HuH-7 (cell line): ENCODE measurements at regions not wholly inside any gene's neighbourhood (a gene's known extent, or its start where the extent isn't known, plus 50 kb on each side); places are given as distances from the start of the nearest gene placed in this dataset.

Experiments used
- DNase-seq: peaks from one replicate; pipeline ENCODE4 v3.0.0; 2011; ENCODE audit warnings: low spot score

DNA sequence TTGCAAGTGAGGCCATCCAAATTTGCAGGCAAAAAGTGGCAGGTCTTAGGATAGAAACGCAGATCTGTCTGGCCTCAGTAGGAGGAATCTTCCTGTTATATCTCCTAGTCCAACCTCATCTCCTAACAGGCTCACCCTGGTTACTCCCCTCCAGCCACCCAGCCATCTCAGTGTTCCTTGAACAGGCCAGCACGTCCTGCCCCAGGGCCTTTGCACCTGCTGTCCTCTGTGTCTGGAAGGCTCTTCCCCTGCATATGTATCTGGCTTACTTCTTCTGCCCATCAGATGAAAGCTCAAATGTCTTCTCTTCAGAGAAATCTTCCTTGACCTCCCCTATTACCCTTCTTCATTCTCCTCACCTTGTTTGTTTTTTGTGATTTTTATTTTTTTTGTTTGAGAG is 107.3 kb upstream of the ALDH1B1 start:
- no peak for DNase-seq

DNA sequence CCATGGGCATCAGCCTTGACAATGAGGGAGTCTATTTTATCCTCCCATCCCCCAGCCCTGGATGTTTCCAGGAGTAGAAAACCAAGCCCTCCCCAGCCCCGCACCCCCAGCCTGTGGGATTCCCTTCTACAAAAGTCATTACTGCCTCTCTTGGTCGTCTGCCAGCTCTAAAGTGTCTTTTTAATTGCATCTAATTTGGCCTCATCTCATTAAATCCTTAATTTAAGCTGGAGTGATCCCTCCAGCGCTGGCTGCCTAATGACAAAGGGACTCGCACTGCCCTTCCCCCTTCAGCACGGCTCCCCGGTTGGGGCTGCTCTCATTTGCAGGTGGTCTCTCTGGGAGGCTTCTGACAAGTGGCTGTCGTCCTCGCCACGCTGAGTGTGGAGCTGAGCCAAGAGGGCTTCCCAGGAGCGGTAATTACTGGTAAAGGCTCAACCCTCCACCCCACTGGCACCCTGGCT is 107.9 kb upstream of the ALDH1B1 start:
- DNase-seq = no peak

DNA sequence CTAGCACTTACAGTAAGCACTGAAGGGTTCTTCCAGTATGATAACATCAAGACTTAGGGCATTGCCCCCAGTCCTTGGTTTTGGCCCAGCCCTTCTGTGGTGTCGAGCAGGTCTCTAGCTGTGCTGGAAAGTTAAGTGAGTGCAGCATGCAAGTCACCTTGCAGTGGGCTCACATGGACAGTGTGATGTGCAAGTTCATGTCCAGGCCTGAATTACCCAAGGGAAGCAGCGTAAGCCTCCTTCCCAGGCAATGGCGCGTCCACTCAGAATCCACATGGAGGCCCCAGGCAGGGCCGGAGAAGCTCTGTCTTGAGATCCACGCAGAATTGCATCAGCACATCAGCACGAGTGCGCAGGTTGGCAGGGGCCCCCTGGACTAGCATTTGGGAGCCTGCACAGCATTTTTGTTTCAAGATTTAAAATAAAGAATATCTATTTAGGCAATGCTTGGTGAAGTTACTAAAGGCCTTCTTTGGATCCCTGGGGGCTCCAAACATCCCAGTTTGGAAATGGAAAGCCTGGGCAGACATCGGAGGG is 108.4 kb upstream of the ALDH1B1 start:
- no peak for DNase-seq

DNA sequence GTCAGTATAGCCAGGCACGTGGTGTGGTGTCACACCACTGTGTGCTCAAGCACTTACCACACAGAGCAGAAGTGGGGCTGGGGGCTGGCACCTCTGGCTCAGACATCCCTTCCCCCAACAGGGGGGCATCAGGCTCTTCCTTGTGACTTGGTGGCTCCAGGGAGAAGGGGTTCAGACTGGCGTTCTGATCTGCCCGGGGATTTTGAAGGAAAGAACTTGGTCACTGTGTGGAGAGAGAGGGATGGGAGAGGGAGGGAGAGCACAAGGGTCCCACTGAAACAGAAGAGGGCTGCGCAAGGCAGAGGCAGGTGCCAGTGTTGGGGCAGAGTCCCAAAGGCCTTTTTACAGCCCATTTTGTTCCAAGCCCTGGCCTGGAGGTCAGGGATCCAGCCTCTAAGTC is 109.7 kb upstream of the ALDH1B1 start:
- DNase-seq = no peak

DNA sequence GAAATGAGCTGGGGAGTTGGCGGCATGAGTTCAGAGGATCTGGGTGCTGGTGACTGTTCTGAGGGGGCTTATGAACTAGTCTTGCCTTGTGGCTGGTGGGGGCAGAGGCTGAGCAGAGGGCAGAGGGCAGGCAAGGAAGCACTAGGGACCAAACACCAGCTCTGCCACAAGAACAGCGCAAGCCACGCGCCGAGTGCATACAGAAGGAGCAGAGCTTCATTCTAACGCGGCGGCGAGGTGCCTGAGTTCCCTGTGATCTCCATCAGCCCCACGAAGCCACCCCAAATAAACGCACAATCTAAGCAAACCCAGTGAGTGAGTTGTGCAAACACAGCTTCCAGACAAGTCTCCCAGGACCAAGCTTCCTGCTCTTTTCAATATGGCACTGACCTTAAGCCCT is 110.6 kb upstream of the ALDH1B1 start:
- no peak for DNase-seq

DNA sequence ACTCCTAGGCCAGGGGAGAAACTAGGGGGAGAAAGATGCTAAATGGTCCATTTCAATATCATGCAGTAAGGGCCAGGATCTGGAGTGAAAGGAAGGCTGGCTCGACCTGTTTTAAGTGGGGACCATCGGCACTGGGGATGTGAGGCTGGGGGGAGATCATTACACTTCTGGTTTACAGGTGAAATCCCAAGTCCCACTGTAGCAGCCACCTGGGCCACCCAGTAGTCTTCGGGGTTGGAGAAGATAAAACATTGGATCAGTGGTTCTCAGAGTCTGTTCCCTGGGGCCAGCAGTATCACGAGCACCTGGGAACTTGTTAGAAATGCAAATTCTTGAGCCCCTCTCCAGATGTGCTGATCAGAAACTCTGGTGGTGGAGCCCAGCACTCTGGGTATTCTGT is 111.3 kb upstream of the ALDH1B1 start:
- no peak for DNase-seq

DNA sequence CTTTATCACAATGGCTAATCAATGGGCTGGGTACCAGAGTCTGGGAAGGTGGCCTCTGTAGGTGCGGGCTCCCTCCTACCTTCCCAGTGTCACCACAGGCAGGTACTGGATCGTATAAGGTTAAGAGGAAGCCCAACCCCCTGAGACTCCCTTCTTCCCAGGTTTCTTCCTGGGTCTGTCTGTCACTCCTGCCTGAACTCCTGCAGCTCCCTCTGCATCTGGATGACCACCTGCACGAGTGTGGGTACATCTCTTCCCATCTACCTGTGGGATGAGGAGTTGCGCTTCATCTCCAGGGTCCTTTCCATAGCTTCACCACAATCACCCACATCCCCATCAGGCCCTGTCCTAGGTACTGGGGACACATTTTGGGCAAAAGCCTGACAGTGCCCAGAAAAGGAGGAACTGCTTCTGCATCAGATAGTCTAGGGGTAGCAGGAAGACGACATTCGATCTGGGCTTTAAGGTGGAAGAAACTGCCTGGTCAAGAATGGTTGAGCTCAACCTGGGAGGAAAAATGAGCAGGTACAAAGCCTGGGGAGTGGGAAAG is 112.2 kb upstream of the ALDH1B1 start:
- no peak for DNase-seq

DNA sequence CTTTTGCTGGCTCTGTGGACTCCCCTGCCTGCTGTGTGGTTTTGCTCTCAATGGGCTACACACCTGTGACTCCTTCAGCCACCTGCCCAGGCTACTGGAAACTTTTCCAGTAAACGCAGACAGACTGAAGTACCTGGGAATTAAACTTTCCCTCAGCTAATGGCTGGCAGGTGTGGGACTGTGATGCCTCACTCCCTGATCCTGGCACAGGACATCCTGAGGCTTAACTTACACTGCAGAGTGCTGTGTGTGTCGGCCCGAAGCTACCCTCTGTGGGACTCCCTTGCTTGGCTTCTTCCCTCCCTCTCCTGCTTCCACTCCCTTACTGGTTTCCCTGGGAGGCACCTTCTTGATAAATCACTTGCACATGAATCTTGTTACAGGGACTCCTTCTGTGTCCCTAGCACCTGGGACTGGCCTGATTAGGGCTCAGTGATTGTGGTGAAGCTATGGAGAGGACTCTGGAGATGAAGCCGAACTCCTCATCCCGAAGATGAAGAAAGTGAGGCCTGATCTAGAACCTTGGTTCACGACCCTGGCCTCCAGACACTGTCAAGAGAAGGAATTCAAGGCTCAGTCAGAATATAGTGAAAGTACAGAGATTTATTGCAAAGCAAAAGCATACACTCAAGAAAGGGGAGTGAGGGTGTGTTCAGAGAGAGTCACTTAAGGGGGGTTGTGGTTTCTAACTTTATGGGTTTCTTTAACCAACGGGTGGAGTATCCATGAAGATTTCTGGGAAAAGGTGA is 113.4 kb upstream of the ALDH1B1 start:
- no peak for DNase-seq

DNA sequence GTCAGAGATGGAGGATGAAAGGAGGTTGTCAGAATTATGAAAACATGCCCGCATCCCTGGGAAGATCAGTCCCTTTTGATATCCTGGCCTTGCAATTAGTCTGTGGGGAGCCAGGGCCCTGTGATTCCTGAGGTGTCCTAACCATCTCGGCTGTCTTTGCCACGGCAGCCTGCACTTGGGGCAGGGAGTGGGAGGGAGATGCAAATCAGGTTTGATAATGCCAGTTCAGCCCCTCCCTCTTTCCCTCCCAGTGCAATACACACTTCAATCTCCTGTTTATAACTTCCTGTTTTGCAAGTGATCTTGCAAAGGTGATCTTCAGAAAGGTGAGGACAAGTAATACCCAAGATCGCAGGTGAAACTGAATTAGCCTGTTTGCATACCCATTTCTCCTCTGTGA is 114.0 kb upstream of the ALDH1B1 start:
- no peak for DNase-seq

DNA sequence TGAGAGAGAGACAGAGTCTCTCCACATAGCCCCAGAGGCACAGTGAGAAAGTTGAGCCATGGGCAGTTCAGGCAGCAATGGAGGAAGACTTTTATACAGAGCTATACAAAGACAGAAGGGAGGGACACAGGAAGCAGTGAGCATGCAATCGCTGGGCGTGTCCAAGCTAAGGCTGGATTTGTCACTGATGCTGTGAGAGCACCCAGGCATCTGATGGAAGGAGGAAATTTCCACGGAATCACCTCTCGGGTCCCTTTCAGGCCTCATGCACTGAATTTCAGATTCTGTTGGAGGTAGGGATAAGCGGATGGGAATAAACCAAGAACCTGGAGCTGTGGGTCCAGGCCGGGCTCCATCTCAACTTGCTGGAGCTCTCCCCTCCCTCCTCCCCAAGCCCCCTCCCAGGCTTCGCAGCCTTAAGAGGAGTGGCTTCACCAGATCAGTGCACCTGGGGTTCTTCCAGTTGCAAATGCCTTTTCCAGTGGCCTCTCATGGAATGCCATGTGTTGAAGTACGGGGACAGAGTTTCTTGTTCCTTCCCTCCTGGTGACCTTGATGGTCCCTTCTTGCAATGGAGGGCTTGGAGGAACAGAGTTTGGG is 114.8 kb upstream of the ALDH1B1 start:
- no peak for DNase-seq

DNA sequence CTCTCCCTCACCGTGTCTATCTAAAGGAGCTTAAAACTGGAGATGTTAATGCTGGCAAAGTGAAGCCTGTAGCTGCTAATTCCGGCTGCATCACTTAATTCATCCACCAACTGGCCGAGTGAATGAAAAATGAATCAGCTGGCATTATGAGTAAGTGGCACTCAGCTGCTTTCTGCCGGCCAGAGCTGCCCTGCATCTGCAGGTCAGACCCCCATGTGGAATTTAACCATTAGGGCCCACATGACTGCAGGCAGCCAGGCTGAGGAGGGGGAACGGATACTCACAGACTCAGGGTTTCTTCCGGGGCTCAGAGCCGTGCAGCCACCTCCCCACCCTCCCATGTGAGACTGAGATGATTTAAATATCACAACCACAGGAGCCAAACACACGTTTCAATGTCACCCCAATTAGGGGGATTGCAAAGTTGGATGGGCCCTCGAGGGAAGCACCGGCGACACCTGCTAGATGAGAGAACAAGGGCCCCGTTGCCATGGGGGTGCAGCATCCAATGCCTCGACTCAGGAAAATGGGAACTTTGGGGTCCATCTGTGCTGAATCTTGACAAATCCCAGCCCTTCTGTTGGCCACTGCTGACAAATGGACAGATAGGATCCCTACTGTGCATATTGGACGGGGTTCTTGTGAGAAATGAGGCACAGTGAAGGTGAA is 115.6 kb upstream of the ALDH1B1 start:
- DNase-seq = no peak

DNA sequence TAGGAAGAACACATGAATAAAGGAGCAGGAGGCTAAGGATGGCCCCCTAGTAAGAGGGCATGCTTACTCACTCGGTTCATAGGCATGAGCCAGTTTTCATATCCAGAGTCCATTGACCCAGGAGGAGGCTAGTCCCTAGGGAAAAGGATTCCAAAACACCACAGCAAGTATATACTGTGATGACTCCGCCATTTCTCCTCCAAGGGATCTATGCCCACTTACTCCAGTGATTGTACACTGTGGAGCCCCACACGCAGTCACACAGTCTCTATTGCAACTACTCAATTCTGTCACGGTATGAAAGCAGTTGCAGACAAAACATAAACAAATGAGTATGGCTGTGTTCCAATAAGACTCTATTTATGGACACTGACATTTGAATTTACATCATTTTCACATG is 117.7 kb upstream of the ALDH1B1 start:
- DNase-seq = no peak

DNA sequence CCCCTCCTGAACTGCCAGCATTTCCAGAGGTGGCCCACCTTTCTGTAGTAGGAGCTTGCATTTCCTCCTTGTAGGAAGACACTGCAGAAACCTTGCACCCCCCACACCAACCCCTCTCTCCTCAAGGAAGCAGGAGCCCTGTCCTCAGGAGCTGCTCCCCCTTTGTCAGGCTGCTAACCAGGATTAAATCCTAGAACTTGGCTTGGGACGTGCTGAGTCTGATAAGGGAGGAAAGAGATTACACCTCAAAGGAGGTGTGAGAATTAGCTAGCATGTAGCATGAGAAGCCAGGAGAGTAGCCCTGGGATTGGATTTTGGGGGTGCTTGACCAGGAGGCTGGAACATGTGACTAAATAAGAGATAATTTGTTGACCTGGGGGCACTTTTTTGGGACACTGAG is 119.8 kb upstream of the ALDH1B1 start:
- DNase-seq = no peak

DNA sequence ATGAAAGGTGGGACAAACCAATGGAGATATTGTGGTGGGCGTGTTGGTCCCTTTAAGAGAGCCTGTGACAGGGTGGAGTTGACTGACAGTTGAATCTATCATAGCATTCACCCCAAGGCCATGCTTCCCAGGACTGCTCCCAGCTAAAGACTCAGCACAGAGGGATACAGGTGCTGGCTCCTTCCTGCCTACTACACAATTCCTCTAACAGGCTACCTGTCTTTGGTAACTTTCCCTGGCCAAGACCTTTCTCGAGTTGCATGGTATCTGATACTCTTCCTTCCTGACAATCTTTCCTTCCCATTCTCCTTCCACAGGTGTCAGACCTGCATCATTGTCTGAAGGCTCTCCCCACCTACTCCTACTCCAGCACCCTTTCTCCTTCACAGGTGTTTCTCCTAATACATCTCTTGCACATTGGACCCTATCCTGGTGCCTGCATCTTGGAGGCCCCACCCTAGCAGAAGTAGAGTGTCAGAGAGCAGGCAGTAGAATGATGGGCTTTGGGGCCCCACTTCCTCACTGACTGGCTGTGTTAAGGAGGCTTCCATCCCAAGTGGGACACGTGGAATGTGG is 120.7 kb upstream of the ALDH1B1 start:
- no peak for DNase-seq

DNA sequence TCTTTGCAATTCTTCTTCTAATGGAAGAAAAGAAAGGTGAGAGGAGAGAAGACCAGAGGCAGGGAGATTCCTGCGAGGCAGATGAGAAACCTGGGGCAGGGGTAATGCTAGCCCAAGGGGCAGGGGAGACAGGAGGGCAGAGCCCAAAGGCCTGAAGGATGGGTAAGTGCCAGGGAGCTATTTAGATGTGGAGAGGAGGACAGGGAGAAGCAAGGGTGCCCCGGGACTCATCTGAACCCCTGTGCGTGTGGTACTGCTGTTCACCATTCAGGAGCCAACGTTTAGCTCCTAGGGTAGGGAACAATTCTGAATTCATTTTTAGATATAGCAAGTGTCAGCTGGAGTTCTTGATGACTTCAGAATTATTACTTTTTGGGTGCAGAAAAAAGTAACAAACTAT is 122.7 kb upstream of the ALDH1B1 start:
- no peak for DNase-seq

DNA sequence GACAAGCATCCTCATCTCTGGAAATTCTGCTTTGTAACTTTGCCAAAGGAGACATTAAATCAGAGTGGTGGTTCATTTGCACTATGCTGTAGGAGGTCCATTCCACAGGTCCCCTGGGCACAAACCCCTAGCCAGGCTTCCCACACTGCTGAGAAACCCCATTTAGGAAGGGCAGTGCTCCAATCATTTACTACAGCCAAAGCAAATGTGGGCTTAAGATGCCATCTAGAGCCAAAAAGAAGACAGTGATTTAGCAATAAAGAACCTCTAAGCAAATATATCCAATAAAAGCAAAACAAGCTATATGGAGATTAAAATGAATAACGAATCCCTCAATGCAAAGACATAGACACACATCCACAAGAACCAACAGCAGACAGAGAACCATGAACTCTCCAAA is 129.0 kb upstream of the ALDH1B1 start:
- no peak for DNase-seq

DNA sequence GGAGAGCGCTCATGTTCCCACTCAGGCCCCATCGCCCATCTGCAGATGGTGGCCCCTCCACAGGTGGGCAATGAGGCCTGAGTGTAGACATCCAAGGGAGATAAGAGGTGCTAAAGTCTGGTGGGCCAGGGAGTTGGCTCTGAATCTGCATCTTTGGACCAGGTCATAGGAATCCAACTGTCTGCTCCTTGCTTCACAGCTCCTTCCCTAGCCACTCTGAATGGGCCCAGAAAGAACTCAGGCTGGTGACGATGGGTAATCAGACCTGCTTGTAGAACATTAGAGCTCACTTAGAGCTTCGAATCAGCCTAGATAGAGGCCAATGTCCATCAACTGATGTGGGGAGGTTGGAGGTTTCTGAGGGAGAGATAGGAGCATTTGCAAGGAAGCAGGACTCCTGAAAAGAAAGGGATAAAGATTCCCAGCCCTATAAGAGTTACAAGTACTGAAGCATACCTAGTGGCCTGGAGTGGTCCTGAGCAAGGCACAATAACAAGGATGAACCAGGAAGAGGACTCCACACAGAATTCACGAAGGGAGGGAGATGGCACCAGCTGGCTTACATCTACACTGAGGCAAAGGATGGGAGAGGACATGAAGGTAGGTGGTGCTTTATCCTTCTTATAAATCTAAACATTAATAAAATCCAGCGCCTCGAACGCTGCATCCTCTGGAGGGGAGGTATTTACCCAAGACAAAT is 132.8 kb upstream of the ALDH1B1 start:
- DNase-seq = no peak

DNA sequence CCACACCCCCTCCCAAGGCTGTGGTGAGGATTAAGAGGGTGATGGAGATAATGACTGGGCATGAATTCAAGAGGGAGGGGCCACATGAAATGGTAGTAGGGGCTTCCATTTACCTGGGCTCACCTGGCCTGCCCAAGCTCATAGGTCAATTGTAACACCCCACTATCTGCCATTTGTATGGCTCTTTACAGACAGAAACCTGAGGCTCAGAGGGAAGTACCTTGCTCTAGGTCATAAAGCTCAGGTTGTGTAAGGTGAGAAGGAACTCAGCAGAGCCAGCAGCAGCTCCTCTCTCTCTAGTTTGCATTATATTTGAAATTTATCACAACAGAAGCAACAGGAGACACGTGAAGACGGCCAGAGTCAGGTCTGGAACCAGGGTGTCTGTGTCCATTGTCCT is 133.4 kb upstream of the ALDH1B1 start:
- no peak for DNase-seq

DNA sequence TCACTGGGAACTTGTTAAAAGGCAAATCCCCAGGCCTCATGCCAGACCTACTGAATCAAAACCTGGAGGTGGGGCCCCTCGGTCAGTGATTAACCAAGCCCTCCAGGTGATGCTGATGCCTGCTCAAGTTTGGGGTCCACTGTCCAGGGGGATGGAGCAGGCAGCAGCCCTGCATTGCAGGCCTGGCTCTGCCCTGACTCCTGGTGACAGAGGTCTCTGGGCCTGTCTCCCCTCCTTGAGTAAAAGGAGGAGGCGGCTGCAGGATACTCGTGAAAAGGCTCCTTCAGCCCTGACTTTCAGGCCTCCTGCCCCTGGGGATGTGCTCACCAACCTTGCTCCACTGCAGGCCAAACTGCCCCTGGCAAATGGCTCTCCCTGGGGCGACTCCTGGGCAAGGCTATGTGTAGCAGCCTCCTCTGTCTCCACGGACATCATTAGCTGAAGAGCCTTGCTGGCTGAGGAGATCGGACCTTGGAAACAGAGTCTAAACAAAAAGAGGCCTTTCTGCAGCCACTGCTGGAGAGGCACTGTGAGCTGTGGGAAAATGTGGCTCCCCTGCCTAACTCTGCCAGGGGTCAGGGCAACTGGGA is 134.8 kb upstream of the ALDH1B1 start:
- DNase-seq = no peak

DNA sequence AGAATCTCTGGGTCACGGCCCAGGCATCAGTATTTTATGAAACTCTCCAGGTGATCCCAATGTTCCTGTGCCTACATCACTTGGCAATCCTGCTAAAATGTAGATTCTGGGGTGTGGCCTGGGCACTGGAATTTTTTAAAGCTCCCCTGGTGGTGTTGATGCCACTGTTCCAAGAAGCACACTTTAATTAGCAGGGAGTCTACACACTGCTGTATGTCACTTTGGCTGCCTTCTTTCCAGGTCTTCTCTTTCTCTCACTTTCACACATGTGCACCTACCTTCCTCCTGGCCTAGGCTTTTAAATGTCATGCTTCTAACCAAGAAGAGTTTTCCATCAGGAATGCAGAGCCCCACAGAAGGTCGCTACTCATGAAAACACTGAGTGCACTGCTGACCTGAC is 136.0 kb upstream of the ALDH1B1 start:
- DNase-seq = no peak

DNA sequence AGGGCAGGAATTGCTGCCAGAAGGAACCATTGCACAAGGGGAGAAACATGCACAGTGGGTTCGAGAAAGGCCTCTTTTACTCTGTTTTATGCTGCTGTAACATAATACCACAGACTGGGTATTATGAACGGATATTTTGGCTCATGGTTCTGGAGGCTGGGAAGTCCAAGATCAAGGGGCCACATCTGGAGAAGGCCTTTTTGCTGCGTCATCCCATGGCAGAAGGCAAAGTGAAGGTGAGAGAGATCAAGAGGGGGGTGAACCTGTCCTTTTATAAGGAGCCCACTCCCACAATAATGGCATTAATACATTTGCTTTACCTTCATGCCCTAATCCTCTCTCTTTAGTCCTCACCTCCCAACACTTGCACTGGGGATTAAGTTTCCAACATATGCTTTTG is 136.9 kb upstream of the ALDH1B1 start:
- no peak for DNase-seq

DNA sequence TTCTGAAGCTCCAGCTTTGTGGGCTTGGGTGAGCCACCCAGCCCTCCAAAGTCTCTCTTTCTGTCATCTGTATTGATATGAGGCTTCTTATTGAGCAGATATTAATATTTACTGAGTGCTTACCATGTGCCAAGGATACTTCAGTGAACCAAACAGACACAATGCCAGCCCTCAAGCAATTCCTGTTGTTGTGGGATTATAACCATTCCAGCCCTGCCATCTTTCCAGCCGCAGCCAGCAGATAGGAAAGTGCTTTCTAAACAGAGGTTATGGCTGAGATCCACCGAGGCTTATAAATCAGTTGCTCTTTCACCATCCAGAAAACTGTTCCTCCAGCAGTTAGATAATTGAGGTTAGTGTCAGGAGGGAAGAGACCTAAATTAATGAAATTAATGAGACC is 137.7 kb upstream of the ALDH1B1 start:
- DNase-seq = no peak
